ENCODE measurements at regions not wholly inside any gene's neighbourhood (a gene's known extent, or its start where the extent isn't known, plus 50 kb on each side); places are given as distances from the start of the nearest gene placed in this dataset.

GRCh38 chr5:56454219-56454862, 221.2 kb upstream of the ANKRD55 start:
- H3K27me3 ChIP-seq: no peaks in the 10 kb centered on the region
- H3K4me1 ChIP-seq: no peaks in the 10 kb centered on the region
- TF ChIP-seq CTCF (IDR thresholded peaks at IDR 0.05): no peak
- no peaks in the 10 kb centered on the region for H3K36me3 ChIP-seq
- DNase-seq: no peak
- no peak for ATAC-seq
- H3K27ac ChIP-seq: no peak overlapping the region
- H3K4me3 ChIP-seq: no peak overlapping the region
- no peaks in the 10 kb centered on the region for H3K9me3 ChIP-seq
- intact Hi-C loops (cut with DNase I): no loop called here

- ATAC-seq (no peak), DNase-seq (no peak)
- intact Hi-C loops (cut with DNase I): no loop called here
- Histone ChIP-seq H3K27ac (no peak overlapping the region), H3K9me3 (no peaks in the 10 kb centered on the region), H3K36me3 (no peaks in the 10 kb centered on the region), H3K4me1 (no peaks in the 10 kb centered on the region), H3K27me3 (no peaks in the 10 kb centered on the region), H3K4me3 (no peak overlapping the region)
- no peak for TF ChIP-seq CTCF (IDR thresholded peaks at IDR 0.05)
These were observed 218.6 kb upstream of the ANKRD55 start for GRCh38 chr5:56451742-56452141.

GRCh38 chr5:56450766-56451165, 217.6 kb upstream of the ANKRD55 start:
- Histone ChIP-seq H3K36me3 (no peaks in the 10 kb centered on the region), H3K4me1 (no peaks in the 10 kb centered on the region), H3K4me3 (no peak overlapping the region), H3K27ac (no peak overlapping the region), H3K9me3 (no peaks in the 10 kb centered on the region), H3K27me3 (no peaks in the 10 kb centered on the region)
- TF ChIP-seq CTCF (IDR thresholded peaks at IDR 0.05): no peak
- intact Hi-C loops (cut with DNase I): no loop called here
- DNase-seq: no peak
- ATAC-seq: no peak

- no peak for DNase-seq
- Histone ChIP-seq H3K9me3 (no peaks in the 10 kb centered on the region), H3K36me3 (no peaks in the 10 kb centered on the region), H3K4me3 (no peak overlapping the region), H3K4me1 (no peaks in the 10 kb centered on the region), H3K27ac (no peak overlapping the region), H3K27me3 (no peaks in the 10 kb centered on the region)
- intact Hi-C loops (cut with DNase I): no loop called here
- TF ChIP-seq CTCF (IDR thresholded peaks at IDR 0.05): no peak
- no peak for ATAC-seq
These were observed 216.0 kb upstream of the ANKRD55 start for GRCh38 chr5:56449071-56449640.

- H3K4me3 ChIP-seq: no peak overlapping the region
- TF ChIP-seq CTCF (IDR thresholded peaks at IDR 0.05): no peak
- no peaks in the 10 kb centered on the region for H3K9me3 ChIP-seq
- no peaks in the 10 kb centered on the region for H3K36me3 ChIP-seq
- no peak overlapping the region for H3K27ac ChIP-seq
- intact Hi-C loops (cut with DNase I): no loop called here
- DNase-seq (no peak), ATAC-seq (no peak)
- H3K27me3 ChIP-seq: no peaks in the 10 kb centered on the region
- no peaks in the 10 kb centered on the region for H3K4me1 ChIP-seq
These were observed 214.5 kb upstream of the ANKRD55 start for GRCh38 chr5:56447656-56448055.

All from left lung (tissue), 4 donors.